ENCODE measurements at regions not wholly inside any gene's neighbourhood (a gene's known extent, or its start where the extent isn't known, plus 50 kb on each side); places are given as distances from the start of the nearest gene placed in this dataset.

DNA sequence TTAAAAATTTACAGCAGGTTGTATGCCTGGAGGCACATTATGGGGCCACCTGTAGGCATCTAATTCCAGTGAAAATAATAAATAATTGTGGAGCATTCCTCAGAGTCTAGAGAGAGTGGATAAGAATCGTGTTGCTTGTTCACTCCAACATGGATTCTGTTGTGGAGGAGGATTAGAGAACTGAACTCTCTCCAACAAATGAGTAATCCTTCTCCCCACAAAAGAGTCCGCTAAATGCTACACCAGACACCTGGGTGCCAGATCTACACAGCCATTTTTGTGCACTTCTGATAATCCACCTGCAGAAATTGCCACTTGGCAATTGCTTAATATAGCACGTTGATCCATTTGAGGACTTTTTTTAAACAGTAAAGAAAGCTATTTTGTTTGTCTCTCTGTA lies 113.7 kb upstream of the DPYD start:
- H3K4me1 ChIP-seq (ENCODE audit: control insufficient read depth, insufficient read depth, low read length, unreplicated experiment) = peaks cover 10% of the 10 kb centered on the region
- no peak overlapping the region for H3K4me3 ChIP-seq (ENCODE audit: low read depth, low read length)
- no peaks in the 10 kb centered on the region for H3K79me2 ChIP-seq (ENCODE audit: control insufficient read depth, insufficient read depth, low read length, unreplicated experiment)
- no peaks in the 10 kb centered on the region for H3K27me3 ChIP-seq (ENCODE audit: insufficient read depth, low read length)
- H3K36me3 ChIP-seq (ENCODE audit: insufficient read depth, low read length) = no peaks in the 10 kb centered on the region
- no peak overlapping the region for H3K27ac ChIP-seq (ENCODE audit: low read depth, low read length)
- H2AFZ ChIP-seq (ENCODE audit: low read length, unreplicated experiment) = no peak overlapping the region

DNA sequence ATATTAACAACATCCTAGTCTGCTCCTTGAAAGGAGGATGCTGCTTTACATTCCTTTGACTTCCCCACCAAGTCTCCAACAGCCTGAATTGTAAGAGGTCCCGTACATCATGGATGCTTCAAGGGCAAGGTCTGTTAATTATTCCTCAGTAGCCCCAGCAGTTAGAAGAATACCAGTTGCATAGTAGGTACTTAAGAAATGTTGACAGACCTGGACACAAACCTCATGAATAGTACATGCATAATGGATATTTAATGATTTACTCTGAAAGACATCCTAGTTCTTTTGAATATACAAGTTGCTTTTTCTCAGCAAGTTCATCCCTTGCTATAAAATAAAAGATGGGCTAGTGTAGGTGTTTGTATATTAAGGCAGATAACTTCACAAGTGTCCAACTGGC lies 112.1 kb upstream of the DPYD start:
- Histone ChIP-seq H3K4me1 (ENCODE audit: control insufficient read depth, insufficient read depth, low read length, unreplicated experiment) (peaks cover 10% of the 10 kb centered on the region), H3K36me3 (ENCODE audit: insufficient read depth, low read length) (no peaks in the 10 kb centered on the region), H3K27ac (ENCODE audit: low read depth, low read length) (no peak overlapping the region), H3K4me3 (ENCODE audit: low read depth, low read length) (no peak overlapping the region), H3K27me3 (ENCODE audit: insufficient read depth, low read length) (no peaks in the 10 kb centered on the region), H3K79me2 (ENCODE audit: control insufficient read depth, insufficient read depth, low read length, unreplicated experiment) (no peaks in the 10 kb centered on the region), H2AFZ (ENCODE audit: low read length, unreplicated experiment) (no peak overlapping the region)

DNA sequence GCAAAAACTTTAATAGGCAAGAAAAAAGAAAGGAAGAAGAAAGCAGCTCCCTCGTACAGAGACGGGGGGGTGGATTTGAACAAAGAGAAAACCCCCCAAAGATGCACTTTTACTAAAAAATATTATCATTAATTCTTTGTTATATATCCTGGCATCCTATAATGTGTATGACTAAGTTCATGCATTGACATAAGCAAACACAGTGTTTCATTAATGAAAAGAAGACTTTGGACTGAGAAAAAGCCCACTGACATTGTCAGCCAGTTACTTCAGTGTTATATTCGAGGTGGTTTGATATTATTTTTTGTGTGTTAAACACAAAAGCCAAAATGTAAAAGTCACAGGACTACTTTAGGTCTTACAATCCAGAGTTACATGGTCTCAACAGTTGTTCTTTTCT lies 110.1 kb upstream of the DPYD start:
- Histone ChIP-seq H3K79me2 (ENCODE audit: control insufficient read depth, insufficient read depth, low read length, unreplicated experiment) (no peaks in the 10 kb centered on the region), H2AFZ (ENCODE audit: low read length, unreplicated experiment) (peak overlapping the region; percentile 70), H3K36me3 (ENCODE audit: insufficient read depth, low read length) (no peaks in the 10 kb centered on the region), H3K27ac (ENCODE audit: low read depth, low read length) (peak overlapping the region; percentile 15), H3K4me1 (ENCODE audit: control insufficient read depth, insufficient read depth, low read length, unreplicated experiment) (peaks cover 18% of the 10 kb centered on the region), H3K27me3 (ENCODE audit: insufficient read depth, low read length) (no peaks in the 10 kb centered on the region), H3K4me3 (ENCODE audit: low read depth, low read length) (no peak overlapping the region)

DNA sequence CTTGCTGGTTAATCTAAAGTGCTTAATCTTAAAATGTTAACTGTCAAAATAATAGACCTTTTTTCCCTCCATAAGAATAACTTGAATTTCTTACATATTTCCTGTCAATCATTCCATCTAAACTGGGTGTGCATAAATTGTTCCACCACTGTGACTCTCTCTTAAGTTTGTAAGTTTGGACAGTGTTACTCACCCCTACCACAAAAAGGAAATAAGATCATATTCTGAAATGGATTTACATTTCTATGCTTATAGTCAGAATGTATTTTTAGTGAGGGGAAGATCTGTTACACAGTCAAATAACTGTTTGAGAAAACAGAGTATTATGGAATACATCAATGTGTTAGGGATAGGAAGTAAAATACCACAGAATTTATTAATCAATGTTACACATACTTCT lies 109.6 kb upstream of the DPYD start:
- H3K4me3 ChIP-seq (ENCODE audit: low read depth, low read length) = no peak overlapping the region
- H3K27ac ChIP-seq (ENCODE audit: low read depth, low read length) = peak overlapping the region; percentile 15

DNA sequence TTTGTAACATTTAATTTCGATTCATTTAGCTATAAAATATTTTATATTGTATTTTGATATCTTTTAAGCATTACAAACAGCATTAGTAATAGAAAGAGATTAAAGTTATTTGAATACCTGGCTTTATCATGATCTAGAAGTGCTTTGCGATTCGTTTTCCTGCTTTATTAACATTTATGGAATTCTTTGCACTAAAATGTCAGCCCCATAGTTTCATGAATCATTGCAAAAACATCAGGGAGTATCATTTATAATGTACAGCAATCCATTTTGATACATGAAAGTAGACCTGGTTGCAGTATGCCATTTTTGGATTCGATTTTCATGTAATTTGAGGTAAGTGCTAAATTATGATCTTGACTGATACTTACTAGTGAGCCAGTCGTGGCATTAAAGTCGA lies 108.0 kb upstream of the DPYD start:
- no peak overlapping the region for H3K27ac ChIP-seq (ENCODE audit: low read depth, low read length)
- peak overlapping the region; percentile 34 for H3K4me3 ChIP-seq (ENCODE audit: low read depth, low read length)
- no peaks in the 10 kb centered on the region for H3K79me2 ChIP-seq (ENCODE audit: control insufficient read depth, insufficient read depth, low read length, unreplicated experiment)
- H3K36me3 ChIP-seq (ENCODE audit: insufficient read depth, low read length) = no peaks in the 10 kb centered on the region
- no peak overlapping the region for H2AFZ ChIP-seq (ENCODE audit: low read length, unreplicated experiment)
- peaks cover 14% of the 10 kb centered on the region for H3K4me1 ChIP-seq (ENCODE audit: control insufficient read depth, insufficient read depth, low read length, unreplicated experiment)
- H3K27me3 ChIP-seq (ENCODE audit: insufficient read depth, low read length) = no peaks in the 10 kb centered on the region

More for the DNA sequence above, 109.6 kb upstream of the DPYD start:
- Histone ChIP-seq H3K36me3 (ENCODE audit: insufficient read depth, low read length) (no peaks in the 10 kb centered on the region), H3K27me3 (ENCODE audit: insufficient read depth, low read length) (no peaks in the 10 kb centered on the region), H2AFZ (ENCODE audit: low read length, unreplicated experiment) (peak overlapping the region; percentile 19), H3K79me2 (ENCODE audit: control insufficient read depth, insufficient read depth, low read length, unreplicated experiment) (no peaks in the 10 kb centered on the region), H3K4me1 (ENCODE audit: control insufficient read depth, insufficient read depth, low read length, unreplicated experiment) (peaks cover 14% of the 10 kb centered on the region)

DNA sequence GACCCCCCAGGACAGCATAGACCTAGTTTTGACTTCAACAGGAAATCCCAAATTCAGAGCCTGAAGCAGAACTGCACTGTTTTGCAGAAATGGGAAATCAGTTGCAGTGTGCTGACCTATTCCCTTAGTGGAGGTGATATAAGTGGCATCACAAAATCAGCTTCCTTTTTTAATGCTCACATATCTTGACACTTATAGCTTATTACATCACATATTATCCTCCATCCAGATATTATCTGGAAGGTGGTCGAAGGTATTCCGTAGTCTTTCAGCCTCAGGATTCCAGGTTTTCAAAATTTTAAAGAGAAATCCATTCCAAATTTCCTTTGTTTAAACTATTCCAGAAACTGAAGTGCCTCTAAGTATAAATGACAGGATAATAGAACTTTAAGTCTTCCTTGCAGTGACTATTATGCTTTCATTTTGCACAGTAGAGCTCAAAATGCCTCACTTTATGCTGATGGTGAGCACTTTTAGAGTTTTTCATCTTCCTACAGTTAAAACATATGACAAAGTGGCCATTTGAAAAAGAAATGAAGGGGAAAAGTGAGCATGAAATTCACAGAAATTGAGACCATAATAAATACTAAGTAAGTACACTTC lies 106.4 kb upstream of the DPYD start:
- Histone ChIP-seq H2AFZ (ENCODE audit: low read length, unreplicated experiment) (peak overlapping the region; percentile 53), H3K27me3 (ENCODE audit: insufficient read depth, low read length) (no peaks in the 10 kb centered on the region), H3K4me3 (ENCODE audit: low read depth, low read length) (peak overlapping the region; percentile 6; the same call in 1 of the 2 replicates), H3K36me3 (ENCODE audit: insufficient read depth, low read length) (no peaks in the 10 kb centered on the region), H3K79me2 (ENCODE audit: control insufficient read depth, insufficient read depth, low read length, unreplicated experiment) (no peaks in the 10 kb centered on the region), H3K27ac (ENCODE audit: low read depth, low read length) (no peak overlapping the region), H3K4me1 (ENCODE audit: control insufficient read depth, insufficient read depth, low read length, unreplicated experiment) (peaks cover 14% of the 10 kb centered on the region)

DNA sequence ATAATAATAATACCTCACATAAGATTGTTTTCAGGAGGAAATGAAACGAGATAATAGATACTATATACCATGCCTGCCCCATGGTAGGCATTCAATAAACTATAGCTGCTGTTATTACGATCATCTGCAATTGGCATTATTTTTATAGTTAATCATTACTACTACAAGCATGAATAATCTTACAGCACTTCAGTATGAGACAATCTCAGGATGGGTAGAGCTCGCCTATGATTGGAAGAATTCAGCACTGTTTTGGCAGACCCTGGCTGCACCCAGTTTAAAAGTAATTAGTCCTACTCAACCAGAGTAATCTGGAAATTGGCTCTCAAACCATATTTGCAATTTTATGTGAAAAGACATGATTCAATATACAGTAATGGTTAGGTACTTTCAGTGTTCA lies 105.0 kb upstream of the DPYD start:
- Histone ChIP-seq H3K79me2 (ENCODE audit: control insufficient read depth, insufficient read depth, low read length, unreplicated experiment) (no peaks in the 10 kb centered on the region), H3K4me3 (ENCODE audit: low read depth, low read length) (no peak overlapping the region), H3K4me1 (ENCODE audit: control insufficient read depth, insufficient read depth, low read length, unreplicated experiment) (peaks cover 8% of the 10 kb centered on the region), H3K36me3 (ENCODE audit: insufficient read depth, low read length) (no peaks in the 10 kb centered on the region), H2AFZ (ENCODE audit: low read length, unreplicated experiment) (no peak overlapping the region), H3K27ac (ENCODE audit: low read depth, low read length) (no peak overlapping the region), H3K27me3 (ENCODE audit: insufficient read depth, low read length) (no peaks in the 10 kb centered on the region)

DNA sequence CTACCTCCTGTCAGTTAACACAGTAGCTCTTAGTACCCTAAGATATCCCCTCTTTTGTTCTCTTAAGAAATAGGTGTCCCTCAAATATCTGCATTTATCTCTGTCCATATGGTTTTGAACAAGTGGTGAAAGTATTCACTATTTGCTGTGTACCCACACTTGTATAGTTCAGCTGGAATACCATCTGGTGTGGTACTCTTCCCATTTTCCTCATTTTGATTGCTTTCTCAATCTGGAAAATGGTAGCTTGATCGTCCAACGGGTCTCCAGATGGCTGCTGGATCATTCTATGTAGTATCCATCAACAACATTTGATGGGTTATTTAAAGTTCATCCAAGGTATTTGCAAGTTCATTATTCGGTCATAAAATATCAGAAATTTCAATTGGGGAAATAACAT lies 100.3 kb upstream of the DPYD start:
- no peaks in the 10 kb centered on the region for H3K4me1 ChIP-seq (ENCODE audit: control insufficient read depth, insufficient read depth, low read length, unreplicated experiment)
- no peaks in the 10 kb centered on the region for H3K27me3 ChIP-seq (ENCODE audit: insufficient read depth, low read length)
- no peak overlapping the region for H3K4me3 ChIP-seq (ENCODE audit: low read depth, low read length)
- no peaks in the 10 kb centered on the region for H3K36me3 ChIP-seq (ENCODE audit: insufficient read depth, low read length)
- H3K79me2 ChIP-seq (ENCODE audit: control insufficient read depth, insufficient read depth, low read length, unreplicated experiment) = no peaks in the 10 kb centered on the region
- H2AFZ ChIP-seq (ENCODE audit: low read length, unreplicated experiment) = no peak overlapping the region
- no peak overlapping the region for H3K27ac ChIP-seq (ENCODE audit: low read depth, low read length)

DNA sequence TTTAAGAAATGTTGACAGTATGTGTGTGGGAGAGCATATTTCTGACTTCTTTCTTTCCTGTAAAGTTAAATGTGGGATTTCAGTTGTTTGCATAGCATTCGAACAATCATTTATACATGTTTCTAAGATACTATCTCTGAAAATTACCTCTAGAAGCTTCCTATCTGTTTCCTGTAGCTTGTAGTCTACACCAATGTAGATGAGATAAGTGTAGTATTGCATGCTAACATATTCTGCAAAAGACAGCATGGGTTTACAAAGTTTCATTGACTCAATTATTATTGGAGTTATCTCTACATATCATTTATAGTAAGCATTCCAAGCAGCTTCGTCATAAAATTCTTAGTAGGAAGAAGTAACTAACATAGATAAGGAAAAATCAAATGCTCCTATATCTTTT lies 98.9 kb upstream of the DPYD start:
- H3K27me3 ChIP-seq (ENCODE audit: insufficient read depth, low read length) = no peaks in the 10 kb centered on the region
- H3K36me3 ChIP-seq (ENCODE audit: insufficient read depth, low read length) = no peaks in the 10 kb centered on the region
- H3K4me1 ChIP-seq (ENCODE audit: control insufficient read depth, insufficient read depth, low read length, unreplicated experiment) = no peaks in the 10 kb centered on the region
- H3K27ac ChIP-seq (ENCODE audit: low read depth, low read length) = no peak overlapping the region
- H3K4me3 ChIP-seq (ENCODE audit: low read depth, low read length) = no peak overlapping the region
- no peaks in the 10 kb centered on the region for H3K79me2 ChIP-seq (ENCODE audit: control insufficient read depth, insufficient read depth, low read length, unreplicated experiment)
- H2AFZ ChIP-seq (ENCODE audit: low read length, unreplicated experiment) = no peak overlapping the region

DNA sequence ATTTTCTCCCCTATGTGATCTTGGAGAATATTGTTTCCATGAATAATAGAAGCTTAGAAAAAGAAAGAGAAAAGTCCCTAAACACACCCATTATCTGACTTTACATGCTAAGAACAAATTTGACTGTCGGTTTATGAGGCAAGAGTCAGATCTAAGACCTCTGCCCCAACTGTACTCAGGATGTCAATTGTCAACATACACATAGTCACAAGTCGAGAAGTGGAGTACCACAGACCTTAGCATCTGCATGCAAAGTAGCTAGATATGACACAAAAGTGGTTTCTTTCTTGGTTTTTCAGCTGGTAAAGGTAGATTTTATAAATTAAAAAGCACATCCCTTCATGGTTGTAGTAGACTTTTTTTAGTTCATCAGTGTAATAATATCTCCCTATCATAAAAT lies 97.2 kb upstream of the DPYD start:
- Histone ChIP-seq H2AFZ (ENCODE audit: low read length, unreplicated experiment) (no peak overlapping the region), H3K27me3 (ENCODE audit: insufficient read depth, low read length) (no peaks in the 10 kb centered on the region), H3K79me2 (ENCODE audit: control insufficient read depth, insufficient read depth, low read length, unreplicated experiment) (no peaks in the 10 kb centered on the region), H3K4me3 (ENCODE audit: low read depth, low read length) (no peak overlapping the region), H3K4me1 (ENCODE audit: control insufficient read depth, insufficient read depth, low read length, unreplicated experiment) (no peaks in the 10 kb centered on the region), H3K27ac (ENCODE audit: low read depth, low read length) (no peak overlapping the region), H3K36me3 (ENCODE audit: insufficient read depth, low read length) (no peaks in the 10 kb centered on the region)

DNA sequence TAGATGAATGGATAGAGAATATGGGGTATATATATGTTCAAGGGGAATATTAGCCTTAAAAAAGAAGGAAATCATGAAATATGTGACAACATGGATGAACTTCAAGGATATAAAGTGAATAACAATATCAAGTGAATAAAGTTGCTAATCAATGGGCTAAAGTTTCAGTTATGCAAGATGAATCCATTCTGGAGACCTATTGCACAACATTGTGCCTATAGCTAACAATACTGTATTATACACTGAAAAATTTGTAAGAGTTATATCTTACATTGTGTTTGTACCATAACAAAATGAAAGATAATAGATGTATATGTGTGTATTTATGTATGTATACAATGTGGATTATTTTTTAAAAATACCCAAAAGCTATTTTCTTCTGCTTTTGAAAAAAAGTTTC lies 96.3 kb upstream of the DPYD start:
- Histone ChIP-seq H3K79me2 (ENCODE audit: control insufficient read depth, insufficient read depth, low read length, unreplicated experiment) (no peaks in the 10 kb centered on the region), H3K4me3 (ENCODE audit: low read depth, low read length) (no peak overlapping the region), H2AFZ (ENCODE audit: low read length, unreplicated experiment) (no peak overlapping the region), H3K27me3 (ENCODE audit: insufficient read depth, low read length) (no peaks in the 10 kb centered on the region), H3K27ac (ENCODE audit: low read depth, low read length) (no peak overlapping the region), H3K4me1 (ENCODE audit: control insufficient read depth, insufficient read depth, low read length, unreplicated experiment) (no peaks in the 10 kb centered on the region), H3K36me3 (ENCODE audit: insufficient read depth, low read length) (no peaks in the 10 kb centered on the region)

Measured in ACC112 (cell line).